Stimulated activated CD8-positive, alpha-beta memory T cell treated with anti-CD3 and anti-CD28 coated beads, Interleukin-7, amount 100 ng/mL, for 1 hour (primary cell): ENCODE measurements at regions not wholly inside any gene's neighbourhood (a gene's known extent, or its start where the extent isn't known, plus 50 kb on each side); places are given as distances from the start of the nearest gene placed in this dataset.
"Not testable (repeated sequence)": the region's sequence is repeated elsewhere in the genome, so short reads cannot be mapped to it uniquely, and the experiment has no call there.

Experiments
- DNase-seq, 2 donors: peaks; one replicate each; pipeline ENCODE4 v3.0.0-alpha.2; 2020; ENCODE audit warnings: low read depth in 2 of 2

DNA sequence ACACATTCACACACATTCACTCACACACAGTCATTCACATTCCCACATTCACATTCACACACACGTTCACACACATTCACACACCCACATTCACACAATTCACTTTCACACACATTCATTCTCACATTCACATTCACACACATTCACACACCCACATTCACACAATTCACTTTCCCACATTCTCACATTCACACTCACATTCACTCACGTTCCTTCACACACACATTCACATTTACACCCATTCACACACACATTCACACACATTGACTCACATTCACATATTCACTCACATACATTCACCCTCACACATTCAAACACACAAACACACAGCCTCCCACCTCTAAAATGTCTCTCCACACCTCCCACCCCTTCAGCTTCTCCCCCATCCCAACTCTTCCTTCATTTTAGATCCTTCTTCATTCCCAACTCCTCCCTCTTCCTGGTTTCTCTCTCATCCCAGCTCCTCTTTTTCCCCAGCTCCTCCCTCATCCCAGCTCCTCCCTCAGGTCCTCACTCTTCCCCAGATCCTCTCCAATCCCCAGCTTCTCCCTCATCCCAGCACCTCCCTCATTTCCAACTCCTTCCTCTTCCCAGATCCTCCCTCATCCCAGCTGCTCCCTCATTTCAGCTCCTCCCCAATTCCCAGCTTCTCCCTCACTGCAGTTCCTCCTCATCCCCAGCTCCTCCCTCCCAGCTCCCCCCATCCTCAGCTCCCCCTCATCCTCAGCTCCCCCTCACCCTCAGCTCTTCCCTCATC lies 111.0 kb downstream of the FAM53A start:
- no peak for DNase-seq

DNA sequence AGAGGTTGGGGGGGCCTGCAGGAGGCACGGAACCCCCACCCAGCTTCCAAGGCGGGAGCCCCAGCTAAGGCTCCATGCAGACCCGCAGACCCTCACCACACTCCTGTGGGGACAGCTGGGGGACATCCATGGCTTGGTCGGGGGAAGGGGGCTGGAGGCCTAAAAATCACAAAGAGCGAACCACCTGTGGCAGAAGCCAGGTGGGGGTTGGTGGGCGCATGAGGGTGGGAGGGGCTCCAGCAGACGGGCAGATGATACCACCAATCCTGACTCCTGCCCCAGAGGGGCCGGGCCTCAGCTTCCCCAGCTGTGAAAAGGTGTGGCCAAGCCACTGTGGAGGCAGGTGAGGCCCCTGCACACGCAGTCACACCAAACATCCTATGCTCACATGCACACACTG lies 111.6 kb downstream of the FAM53A start:
- DNase-seq: no peak

DNA sequence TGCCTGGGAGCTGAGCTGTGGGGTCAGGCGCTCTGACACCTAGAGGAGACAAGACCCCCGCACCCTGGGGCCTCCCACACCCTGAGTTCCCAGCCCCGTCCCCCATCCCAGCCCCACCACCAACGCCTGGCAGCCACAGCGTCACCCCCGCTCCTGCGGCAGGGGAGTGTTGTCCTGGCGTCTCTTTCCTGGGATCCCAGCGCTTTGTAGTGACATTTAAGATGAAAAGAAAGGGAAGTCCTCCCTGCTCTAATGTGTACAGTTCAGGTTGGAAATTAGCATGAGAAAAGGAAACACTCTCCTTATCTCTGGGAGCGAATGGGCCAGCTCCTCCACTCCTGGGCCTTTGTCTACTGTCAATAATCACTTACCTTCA lies 112.1 kb downstream of the FAM53A start:
- no peak for DNase-seq

DNA sequence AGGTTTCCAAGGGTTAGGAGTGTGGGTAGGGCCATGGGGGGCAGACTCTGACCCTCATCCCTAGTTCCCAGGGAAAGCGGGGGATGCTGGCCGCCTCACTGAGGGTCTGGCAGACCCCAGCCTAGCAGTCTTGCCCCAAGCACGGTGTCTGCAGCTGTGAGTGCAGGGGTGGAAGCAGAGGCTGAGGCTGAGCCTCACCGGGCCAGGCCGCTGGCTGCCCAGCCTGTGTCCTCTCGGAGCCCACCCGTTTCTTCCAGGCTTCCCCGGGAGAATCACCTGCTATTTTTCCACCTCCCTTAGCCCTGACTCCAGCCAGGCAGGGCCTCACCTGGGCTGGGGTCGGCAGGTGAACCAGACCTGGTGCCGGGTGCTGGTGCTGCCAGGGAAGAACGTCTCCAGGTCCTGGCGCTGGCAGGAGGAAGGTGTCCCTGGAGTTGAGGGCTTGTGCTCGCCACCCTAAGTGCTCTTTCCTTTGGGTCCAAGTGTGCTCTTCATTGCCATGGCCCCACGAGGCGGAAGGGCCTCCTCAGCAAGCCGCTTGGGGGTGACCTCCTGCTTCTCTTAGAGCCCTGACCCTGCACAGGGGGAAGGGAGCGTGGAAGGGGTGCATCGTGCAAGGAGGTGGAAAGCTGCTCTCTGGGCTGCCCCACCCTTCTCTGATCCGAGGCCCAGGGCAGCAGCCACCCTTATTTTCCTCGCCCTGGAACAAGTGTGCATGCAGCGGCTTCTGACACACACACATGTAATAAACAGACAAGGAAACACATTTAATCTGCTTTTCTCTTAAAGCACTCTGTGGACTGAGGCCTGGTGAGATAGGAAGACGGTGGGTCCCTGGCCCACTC lies 112.7 kb downstream of the FAM53A start:
- no peak for DNase-seq

DNA sequence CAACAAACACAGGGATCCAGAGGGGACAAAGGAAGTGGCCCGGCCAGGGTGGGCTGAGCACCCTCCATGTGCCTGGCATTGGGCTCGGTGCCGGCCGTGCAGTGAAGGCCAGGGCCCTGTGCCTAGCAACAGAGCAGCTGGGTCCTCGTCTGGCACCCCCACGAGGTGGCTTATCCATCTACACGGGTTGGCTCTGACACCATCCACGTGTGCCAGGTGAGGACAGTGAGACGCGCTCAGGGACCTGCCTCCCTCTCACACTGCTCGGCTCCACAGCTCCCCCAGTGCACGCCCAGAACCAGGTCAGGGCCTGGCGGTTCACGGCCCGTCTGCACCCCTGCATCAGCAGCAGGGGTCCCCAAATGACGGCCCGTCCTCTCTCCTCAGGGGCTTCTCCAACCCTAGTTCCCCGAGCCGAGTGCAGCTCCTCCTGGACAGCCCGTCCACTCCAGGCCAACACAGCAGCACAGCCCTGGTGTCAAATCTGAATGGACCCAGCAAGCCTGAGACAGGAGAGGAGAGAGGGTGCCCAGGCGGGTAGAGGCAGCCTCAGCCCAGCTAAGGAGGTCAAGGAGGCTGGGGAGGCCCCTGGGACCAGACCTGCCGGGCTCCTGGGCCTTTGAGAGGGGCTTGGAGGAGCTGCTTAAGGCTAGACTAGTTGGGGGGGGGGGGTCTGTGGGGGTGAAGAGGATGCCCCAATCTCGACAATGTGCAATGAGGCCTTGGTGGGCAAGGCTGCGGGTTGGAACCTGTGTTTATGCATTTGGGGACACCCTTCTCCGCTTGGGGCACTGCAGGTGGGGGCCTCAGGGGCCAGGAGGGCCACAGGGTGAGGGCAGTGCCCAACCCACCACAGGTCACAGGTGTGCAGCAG lies 113.6 kb downstream of the FAM53A start:
- no peak for DNase-seq

DNA sequence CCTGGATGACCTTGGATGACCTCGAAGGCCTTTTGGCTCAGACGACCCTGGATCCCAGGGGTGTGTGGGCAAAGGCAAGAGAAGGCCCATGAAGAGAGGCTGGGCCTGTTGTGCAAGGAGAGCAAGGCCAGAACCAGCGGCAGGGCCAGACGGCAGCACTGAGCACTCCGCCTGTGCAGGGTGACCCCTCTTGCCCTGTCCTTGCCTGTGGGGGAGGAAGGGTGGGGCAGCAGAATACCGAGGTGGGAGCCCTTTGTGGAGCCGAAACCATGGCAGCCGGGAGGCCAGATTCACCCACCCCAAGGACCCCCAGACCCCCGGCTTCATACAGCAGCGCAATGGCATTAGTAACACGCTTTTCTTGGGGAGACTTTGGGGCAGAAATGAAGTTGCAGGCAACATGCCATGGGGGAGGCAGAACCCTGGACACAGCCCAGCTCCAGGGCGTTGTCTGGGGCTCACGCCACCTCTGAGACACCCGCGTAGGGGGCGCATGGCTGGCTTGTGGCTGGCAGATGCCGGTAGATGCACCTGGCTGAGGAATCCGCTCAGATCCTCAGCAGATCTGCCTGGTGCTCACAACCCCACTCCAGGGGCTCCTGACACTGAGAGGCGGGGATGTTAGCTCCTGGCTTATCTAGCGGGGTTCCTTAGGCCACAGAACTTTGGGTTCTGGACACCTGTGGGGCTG lies 114.5 kb downstream of the FAM53A start:
- DNase-seq: no peak

DNA sequence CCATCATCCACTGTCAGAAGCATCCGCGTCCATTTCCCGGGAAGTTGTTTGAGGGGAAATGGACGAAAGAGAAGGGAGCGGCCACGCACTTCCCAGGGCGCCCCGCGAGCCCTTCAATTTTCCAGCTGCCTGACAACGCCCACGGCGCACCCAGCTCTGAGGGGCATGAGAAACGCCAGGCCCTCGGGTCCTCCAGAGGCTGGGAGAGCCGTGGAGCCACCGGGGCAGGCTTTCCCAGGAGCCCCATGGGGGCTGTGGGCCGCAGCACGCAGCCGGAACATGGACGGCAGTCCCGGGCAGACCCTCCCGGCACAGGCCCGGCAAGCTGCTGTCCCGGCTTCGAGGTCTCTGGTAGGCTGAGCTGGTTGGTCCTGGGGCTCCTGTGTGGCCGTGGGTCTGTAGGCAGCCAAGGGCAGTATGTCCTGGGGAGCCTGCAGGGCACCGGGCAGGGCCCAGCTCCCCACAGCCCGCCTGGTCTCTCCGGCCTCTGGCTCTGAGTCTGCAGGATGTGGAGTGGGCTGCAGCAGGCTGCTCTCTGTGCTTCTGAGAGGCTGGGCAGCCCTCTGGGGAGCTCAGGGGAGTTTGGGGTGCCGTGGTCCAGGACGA lies 115.2 kb downstream of the FAM53A start:
- DNase-seq: no peak

DNA sequence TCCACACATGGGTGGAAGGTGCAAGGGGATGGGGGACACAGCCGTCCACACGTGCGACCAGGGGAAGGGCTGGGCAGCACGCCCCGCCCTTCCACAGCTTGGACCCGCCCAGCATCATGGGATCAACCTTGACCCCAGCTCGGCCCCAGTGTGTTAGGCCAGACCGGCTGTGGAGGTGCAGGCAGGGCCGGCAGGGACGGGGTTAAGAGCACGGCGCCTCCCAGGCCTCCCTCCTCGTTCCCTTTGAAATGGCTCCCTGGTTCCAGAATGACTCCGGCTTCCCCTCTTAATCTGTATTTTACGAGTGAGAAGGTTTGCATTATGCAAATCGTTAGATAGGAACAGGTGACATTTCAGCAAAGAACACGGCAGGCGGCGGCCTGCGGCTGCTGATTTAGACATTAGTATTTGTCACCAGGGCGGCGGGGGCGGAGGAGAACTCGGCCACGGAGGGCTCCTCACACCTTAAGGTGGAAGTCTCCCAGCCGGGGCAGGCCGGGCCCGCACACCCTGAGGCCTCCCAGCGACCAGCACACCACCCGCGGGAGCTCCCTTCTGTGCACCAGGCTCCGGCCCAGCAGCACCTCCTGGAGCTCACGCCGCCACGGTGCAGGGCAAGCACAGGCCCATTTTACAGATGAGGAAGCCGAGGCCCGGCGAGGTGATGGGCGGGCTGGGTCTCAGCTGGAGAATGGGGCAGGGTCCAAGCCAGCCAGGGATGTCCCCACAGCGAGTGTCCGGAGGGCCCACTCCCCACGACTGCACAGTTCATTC lies 116.1 kb downstream of the FAM53A start:
- no peak for DNase-seq

DNA sequence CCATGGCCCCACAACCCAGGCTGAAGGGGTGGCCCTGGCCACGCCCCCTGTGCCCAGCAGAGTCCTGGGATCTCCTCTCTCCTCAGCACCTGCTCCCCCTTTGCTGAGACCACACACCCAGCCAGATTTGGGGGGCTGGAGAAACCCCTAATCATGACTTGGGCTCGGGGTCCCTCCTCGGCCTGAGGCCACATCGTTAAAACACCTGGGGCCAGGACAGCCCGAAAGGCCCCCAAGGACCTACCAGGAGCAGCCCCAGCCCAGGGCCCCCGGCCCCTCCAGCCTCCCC lies 116.7 kb downstream of the FAM53A start:
- DNase-seq: no peak

DNA sequence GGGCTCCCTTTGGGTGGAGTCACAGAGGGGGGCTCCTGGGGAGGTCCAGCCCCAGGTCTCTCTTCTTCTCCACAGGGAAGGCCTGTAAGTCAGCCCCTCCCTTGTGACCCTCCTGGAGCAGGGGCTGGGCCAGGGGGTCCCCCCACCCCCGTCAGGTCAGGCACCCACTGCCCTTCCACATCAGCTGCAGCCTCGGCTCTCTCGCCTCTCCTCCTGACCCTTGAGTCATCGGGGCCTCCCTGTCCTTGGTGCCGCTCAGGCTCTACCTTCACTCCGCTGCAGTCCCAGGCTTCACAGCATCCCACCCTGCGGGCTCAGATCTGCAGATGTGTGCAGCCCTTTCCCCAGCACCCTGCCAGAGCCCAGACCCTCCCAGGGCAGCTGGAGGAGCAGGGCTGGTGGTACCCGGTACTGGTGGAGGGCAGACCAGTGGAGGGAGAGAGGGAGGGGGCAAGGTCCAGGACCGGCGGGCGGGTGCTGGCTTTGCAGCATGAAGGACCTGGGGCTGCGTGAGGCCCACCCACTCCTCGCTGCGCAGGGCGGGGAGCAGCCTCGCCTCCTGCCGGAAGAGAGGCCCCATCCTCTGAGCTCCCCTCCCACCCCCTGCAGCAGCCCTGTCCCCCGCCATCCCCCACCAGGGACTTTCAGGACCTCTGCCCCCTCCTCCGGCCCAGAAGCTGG lies 117.1 kb downstream of the FAM53A start:
- no peak for DNase-seq

DNA sequence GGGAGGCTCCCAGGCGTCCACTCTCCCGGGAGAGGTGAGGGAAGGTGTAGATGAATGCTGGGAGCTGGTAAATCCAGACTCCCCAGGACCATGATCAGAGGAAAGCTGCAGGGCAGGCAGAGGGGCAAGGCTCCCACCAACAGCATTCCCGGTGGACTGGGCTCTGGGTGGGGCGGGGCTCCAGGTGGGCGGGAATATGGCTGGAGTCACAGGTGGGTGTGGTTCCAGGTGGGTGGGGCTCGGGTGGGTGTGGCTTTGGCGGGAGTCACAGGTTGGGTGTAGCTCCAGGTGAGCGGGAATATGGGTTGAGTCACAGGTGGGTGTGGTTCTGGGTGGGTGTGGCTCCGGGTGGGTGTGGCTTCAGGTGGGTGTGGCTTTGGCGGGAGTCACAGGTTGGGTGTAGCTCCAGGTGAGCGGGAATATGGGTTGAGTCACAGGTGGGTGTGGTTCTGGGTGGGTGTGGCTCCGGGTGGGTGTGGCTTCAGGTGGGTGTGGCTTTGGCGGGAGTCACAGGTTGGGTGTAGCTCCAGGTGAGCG lies 117.7 kb downstream of the FAM53A start:
- not testable (repeated sequence) for DNase-seq

DNA sequence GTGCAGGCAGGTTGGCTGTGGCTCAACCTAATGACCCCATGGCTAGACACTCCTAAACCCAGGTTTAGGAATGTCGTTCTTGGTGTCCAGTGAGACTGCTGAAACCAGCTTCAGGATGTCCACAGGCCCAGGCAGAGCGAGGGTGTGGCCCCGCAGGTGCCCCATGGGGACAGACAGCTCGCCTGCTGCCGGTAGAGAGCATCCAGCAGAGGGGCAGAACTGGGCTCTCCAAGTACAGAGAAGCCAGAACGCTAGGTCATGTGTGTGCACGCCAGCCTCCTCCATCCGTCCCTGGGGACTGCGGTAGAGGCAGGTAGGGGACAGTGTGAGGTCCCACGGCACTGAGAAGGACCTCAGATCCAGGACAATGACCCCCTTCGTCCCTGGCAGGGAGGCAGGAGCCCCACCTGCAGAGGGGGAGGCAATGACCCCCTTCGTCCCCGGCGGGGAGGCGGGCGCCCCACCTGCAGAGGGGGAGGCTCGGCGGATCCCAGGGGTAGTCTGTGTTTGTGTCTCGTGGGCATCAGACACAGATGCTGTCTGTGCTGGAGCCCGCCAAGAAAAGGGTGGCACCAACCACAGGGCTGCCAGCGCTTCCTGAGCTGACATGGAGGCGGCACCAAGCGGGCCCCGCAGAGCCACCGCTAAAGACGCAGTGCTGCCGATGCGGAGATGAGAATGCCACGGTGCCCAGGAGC lies 118.4 kb downstream of the FAM53A start:
- no peak for DNase-seq

DNA sequence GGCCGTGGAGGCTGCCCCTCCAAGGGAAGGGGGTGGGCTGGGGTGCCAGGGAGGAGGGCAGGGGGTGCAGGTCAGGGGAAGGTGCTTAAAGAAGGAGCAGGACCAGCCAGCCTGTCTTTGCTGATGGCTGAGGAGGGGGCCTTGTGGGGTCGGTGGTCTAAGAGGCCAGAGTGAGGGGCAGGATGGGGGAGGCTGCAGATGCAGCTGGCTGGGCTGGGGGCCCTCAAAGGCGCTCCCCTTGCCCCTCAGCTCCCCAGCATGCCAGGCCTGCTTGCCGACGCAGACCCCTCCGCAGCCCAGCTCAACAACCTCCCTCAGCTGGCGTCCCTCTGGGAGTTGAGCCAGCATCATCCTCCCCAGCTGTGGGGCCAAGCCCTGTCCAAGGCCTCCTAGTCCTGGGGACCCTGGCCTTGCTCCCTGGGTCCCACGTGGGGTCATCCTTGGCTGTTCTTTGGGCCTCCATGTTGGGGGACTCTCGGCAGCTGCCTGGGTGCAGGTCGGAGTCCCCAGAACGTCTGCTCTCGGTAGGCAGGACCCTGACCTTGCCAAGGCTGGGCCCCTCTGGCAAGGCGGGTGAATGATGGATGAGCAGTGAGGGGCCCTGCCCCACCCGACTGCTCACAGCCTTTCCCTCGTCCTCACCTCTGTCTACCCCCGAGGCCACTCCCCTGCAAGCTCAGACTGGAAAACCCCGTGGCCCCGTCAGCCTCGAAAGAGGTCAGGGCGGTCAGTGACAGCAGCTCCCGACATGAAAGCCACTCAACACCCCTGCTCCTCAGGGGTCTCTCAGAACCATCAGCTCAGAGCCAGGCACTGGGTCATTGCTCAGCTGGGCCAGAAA lies 119.4 kb downstream of the FAM53A start:
- no peak for DNase-seq

DNA sequence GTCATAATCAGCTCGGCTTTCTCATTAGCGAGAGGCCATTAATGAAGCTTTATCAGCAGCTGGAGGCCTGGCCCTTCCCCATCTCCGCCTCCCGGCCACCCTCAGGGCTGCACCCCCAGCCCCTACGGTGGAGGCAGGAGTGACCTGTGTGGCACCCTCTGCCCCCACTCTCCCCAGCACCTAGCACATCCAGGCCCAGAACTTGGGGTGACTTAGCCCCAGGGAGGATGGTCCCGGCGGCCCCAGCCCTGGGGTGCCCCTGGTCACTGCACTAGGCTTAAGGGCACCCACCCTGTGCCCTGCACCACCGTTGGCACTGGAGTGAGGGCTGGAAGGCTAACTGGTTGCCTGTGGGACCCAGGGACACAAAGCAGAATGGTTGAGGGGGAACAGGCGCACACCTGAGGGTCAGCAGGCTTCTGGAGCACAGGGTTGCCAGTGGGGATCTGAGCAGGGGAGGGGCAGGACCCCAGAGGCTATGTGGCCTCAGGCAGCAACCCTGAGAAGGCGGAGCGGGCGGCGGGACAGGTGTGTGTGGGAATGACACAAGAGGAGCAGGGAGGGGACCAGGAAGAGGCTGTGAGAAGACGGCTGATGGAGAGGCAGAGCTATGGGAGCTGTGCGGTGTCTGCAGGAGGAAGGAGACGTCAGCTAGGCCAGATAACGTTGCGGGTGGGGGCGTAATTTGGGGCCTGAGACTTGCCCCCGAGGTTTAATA lies 120.2 kb downstream of the FAM53A start:
- no peak for DNase-seq

DNA sequence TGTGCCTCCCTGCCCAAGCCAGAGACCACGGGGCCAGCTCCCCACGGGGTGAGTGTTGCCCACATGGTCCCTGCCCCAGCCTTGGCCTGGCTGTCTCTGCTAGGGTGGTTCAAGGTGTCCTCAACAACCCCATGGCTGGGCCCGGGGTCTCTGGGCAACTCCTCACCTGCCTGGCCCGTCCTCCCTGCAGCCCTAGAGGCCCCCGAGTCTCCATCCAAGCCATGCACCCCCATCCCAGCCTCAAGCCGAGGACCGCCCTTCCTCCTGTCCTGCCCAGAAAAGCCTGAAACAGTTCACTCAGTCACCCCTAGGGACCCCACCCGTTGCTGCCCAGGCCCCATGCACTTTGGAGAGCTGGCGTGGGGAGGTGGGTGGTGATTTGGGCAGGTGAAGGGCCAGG lies 120.9 kb downstream of the FAM53A start:
- no peak for DNase-seq

DNA sequence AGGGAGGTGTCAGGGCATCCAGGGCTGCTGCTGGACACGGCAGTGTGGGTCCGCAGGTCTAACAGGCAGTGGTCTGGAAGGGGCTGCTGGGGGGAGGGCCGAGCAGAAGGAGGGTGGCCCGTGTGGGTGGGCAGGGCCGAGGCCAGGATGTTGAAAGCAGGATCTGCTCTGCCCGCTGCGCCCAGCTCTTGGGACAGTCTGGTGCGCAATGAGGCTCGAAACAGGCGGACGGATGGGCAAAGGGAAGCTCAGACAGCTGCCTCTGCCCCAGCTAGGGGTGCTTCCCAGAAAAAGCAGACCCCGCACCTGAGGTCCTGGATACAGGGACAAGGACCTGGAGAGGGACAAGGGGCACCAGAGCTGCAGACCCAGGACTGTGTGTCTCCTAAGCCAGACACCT lies 121.3 kb downstream of the FAM53A start:
- DNase-seq: no peak

DNA sequence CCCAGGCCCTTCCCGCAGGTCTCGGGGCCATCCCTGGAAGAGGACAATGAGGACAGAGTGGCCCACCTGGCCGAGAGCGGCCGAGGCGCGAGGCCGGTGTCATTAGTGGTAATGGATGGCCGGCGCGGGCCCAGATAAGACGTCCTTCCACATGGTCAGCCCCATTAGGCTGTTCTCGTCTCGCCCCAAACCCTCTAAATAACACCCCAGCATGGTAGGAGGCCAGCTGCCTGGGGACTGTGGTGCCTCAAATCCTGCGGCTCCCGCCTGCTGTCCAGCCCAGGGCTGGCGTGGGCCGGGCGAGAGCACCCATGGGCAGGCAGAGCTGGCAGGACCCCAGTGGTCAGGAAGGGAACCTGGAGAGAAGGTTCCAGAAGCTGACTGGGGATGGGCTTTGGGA lies 121.7 kb downstream of the FAM53A start:
- DNase-seq: no peak
